ENCODE measurements at regions not wholly inside any gene's neighbourhood (a gene's known extent, or its start where the extent isn't known, plus 50 kb on each side); places are given as distances from the start of the nearest gene placed in this dataset.

GRCh38 chr3:59456852-59457485, 407.1 kb upstream of the CFAP20DC start:
- no peaks in the 10 kb centered on the region for H3F3A ChIP-seq (replicated peaks; ENCODE audit: low read depth)
- Mint-ChIP-seq H3K9me3 (peaks cover 8% of the 10 kb centered on the region), H3K27me3 (ENCODE audit: insufficient read depth, low read depth, poor library complexity) (no peaks in the 10 kb centered on the region), H3K27ac (no peak overlapping the region), H3K36me3 (ENCODE audit: low read depth) (no peaks in the 10 kb centered on the region), H3K4me3 (no peak overlapping the region), H3K4me1 (no peaks in the 10 kb centered on the region)
- H3K9me2 ChIP-seq (ENCODE audit: insufficient read depth): peaks cover 3% of the 10 kb centered on the region; the same call in 1 of the 2 replicates
- DNase-seq (ENCODE audit: low spot score): no peak
- H3K36me3 ChIP-seq (ENCODE audit: insufficient read depth): no peaks in the 10 kb centered on the region
- no peak overlapping the region for H3K4me3 ChIP-seq
- TF ChIP-seq EZH2 (IDR thresholded peaks at IDR 0.05; ENCODE audit: low read depth, unreplicated experiment) (no peak), NANOG (IDR thresholded peaks at IDR 0.05; ENCODE audit: borderline replicate concordance) (no peak), STAT1 (IDR thresholded peaks at IDR 0.05; ENCODE audit: unreplicated experiment) (no peak), CREB1 (CRISPR knock-in tag; IDR thresholded peaks at IDR 0.05; ENCODE audit: low read depth) (no peak)
- H3K79me2 ChIP-seq (replicated peaks; ENCODE audit: insufficient read depth): no peaks in the 10 kb centered on the region
- no peaks in the 10 kb centered on the region for H4K20me1 ChIP-seq (replicated peaks; ENCODE audit: insufficient read depth)
- no peak for ATAC-seq
- no peak overlapping the region for H3K27ac ChIP-seq (ENCODE audit: low read depth)
- H3K27me3 ChIP-seq (ENCODE audit: insufficient read depth): no peaks in the 10 kb centered on the region
- H2AFZ ChIP-seq: no peak overlapping the region
- no peak overlapping the region for H3K4me2 ChIP-seq
- no peaks in the 10 kb centered on the region for H3K4me1 ChIP-seq (ENCODE audit: insufficient read depth)

GRCh38 chr3:59451800-59452746, 402.2 kb upstream of the CFAP20DC start:
- H3K4me3 ChIP-seq: no peak overlapping the region
- H3K9me3 Mint-ChIP-seq: no peaks in the 10 kb centered on the region
- no peaks in the 10 kb centered on the region for H3K27me3 Mint-ChIP-seq (ENCODE audit: insufficient read depth, low read depth, poor library complexity)
- H4K20me1 ChIP-seq (replicated peaks; ENCODE audit: insufficient read depth): no peaks in the 10 kb centered on the region
- H3K4me3 Mint-ChIP-seq: no peak overlapping the region
- H3K79me2 ChIP-seq (replicated peaks; ENCODE audit: insufficient read depth): no peaks in the 10 kb centered on the region
- no peak for ATAC-seq
- no peaks in the 10 kb centered on the region for H3K27me3 ChIP-seq (ENCODE audit: insufficient read depth)
- no peaks in the 10 kb centered on the region for H3K4me1 ChIP-seq (ENCODE audit: insufficient read depth)
- H3K4me1 Mint-ChIP-seq: no peaks in the 10 kb centered on the region
- H3K36me3 Mint-ChIP-seq (ENCODE audit: low read depth): no peaks in the 10 kb centered on the region
- H2AFZ ChIP-seq: no peak overlapping the region
- no peak for DNase-seq (ENCODE audit: low spot score)
- H3K36me3 ChIP-seq (ENCODE audit: insufficient read depth): no peaks in the 10 kb centered on the region
- no peaks in the 10 kb centered on the region for H3K9me2 ChIP-seq (ENCODE audit: insufficient read depth)
- no peak overlapping the region for H3K4me2 ChIP-seq
- no peak overlapping the region for H3K27ac ChIP-seq (ENCODE audit: low read depth)
- H3F3A ChIP-seq (replicated peaks; ENCODE audit: low read depth): no peaks in the 10 kb centered on the region
- no peak overlapping the region for H3K27ac Mint-ChIP-seq
- TF ChIP-seq ZNF462 (CRISPR knock-in tag; IDR thresholded peaks at IDR 0.05) (no peak), ZNF114 (CRISPR knock-in tag; IDR thresholded peaks at IDR 0.05) (no peak), JUNB (IDR thresholded peaks at IDR 0.05; ENCODE audit: unreplicated experiment) (no peak), ZNF331 (CRISPR knock-in tag; IDR thresholded peaks at IDR 0.05; ENCODE audit: low read depth) (no peak), EZH2 (IDR thresholded peaks at IDR 0.05; ENCODE audit: low read depth, unreplicated experiment) (no peak), CTCF (conservative IDR thresholded peaks at IDR 0.05; ENCODE audit: low read depth in 2 of 2) (no peak), CREB1 (CRISPR knock-in tag; IDR thresholded peaks at IDR 0.05; ENCODE audit: low read depth) (no peak)
